ENCODE measurements at regions not wholly inside any gene's neighbourhood (a gene's known extent, or its start where the extent isn't known, plus 50 kb on each side); places are given as distances from the start of the nearest gene placed in this dataset.

DNA sequence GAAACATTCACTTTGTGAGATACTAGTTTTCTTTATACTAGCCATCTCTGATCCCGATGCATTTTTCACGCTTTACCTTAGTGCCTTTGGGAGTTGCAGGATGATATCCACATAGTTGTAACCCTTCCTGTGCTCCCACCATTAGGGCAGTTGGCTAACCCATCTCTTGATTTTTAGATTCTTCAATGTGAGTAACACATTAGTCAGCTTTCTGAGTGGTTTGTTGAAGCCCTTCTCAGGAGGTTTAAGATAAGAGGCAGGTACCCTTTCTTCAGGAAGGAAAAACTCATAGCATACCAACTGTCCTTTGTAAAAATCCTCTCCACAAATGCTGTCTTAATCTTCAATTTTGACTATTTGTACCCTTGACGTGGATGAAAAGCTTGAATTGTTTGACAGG lies 392.3 kb downstream of the DMAC1 start:
- ChIA-PET CTCF (no interaction called here), POLR2A (no interaction called here)

DNA sequence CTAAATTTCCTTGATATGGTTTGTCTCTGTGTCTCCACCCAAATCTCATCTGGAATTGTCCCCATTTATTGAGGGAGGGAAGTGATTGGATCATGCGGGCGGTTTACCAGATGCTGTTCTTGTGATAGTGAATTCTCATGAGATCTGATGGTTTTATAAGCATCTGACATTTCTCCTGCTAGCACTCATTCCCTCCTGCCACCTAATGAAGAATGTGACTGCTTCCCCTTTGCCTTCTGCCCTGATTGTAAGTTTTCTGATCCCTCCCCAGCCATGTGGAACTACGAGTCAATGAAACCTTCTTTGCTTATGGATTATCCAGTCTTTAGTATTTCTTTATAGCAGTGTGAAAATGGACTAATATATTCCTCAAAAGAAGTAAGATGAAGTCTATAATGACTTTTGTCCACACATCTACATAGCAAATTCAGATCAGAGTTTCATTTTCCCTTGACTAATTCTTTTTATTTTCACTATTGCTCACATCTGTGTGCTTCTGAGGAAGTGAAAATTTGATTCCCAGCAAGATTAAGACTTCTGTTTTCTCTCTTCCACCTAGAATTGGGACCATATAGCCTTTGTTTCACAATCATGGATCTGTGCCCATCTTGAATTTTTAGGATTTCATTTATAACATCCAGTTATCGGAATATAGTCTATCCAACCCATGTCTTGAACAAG lies 393.5 kb downstream of the DMAC1 start:
- POLR2A ChIA-PET: no interaction called here

DNA sequence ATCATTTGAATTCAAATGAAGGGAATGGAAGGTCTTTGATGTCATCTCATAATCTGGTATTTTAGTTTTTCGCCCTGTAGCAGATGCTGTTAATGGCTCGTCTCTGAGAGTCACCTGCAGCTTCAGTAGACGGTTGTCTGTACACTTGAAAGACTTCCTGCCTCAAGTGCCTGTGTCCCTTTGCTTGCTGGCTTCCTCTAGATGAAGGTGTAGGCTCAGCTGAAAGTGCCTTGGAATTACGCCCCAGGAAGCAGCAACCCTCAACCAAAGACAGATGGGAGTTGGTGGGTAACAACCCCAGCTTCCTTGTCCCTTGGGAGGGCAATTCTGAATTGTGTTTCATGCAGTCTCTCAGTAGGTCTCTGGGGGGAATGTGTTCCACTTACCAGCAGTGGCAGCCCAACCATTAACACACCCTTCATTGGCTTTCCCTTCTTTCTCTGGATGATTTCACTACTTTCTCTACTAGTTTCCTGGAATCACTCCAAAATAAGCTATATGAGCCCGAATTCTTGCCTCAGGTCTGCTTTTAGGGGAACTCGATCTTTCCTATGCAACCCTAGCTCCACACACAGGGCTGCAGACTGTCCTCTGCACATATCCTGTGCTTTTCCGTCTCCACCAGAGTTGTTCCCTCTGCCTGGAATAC lies 395.6 kb downstream of the DMAC1 start:
- POLR2A ChIA-PET: interaction anchor here (0.6 kb wide), 1 partner anchor 257 kb away, joined by 3 read pairs; no protein-coding TSS in a partner anchor
- CTCF ChIA-PET: no interaction called here

More for the DNA sequence above, 393.5 kb downstream of the DMAC1 start:
- CTCF ChIA-PET: no interaction called here

DNA sequence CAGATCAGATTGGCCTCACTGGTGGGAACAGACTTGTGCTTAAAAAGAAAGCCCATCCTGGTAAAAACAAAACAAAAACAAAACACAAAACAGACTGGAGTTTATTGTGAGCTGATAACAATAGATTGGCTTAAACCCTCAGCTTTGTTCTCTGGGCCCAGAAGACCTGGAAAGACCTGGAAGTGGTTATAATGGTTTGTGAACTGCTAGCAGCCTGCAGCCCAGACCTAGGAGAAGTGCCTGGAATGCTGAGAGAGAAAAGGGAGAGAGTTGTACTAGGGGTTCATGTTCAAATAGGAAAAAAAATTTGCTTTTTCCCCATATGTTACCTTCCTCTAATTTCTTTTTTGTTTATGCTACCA lies 396.6 kb downstream of the DMAC1 start:
- POLR2A ChIA-PET: no interaction called here
- CTCF ChIA-PET: interaction anchor here (1.0 kb wide), 1 partner anchor 167 kb away, joined by 3 read pairs; no protein-coding TSS in a partner anchor

DNA sequence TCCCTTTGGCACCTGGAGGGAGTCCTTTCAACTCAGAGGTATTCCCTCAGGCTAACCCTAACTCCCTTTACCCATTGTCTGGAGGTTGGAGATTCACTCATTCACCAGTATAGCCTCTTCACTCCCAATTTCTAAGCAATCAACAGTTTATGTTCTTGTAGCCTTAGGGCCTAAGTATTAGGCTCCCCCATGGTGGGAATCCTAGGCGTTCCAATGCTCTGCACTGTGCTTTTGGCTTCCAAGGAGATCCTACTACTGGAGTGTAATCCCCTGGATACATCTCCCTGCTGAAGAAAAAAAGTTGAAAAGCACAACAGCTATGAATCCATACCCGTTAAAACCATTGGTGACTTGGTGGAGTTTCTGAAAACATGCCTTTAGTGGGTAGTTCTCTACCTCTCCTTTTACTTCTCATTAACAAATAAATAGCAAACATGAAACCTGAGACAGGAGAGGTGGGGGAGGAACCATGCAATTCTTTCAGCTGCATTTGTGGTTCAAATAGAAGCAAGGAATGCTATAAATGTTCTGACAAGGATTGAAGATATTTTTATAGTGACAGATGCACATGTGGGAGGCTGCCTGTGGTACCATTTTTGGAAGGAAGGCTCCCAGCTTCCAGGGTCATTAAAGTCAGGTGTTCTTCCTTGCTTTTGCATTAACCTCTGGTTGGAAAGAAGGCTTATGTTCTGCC lies 397.1 kb downstream of the DMAC1 start:
- CTCF ChIA-PET: interaction anchor here (0.7 to 1.0 kb wide), 2 partner anchors 168 to 1493 kb away, joined by 3 read pairs; no protein-coding TSS in a partner anchor
- POLR2A ChIA-PET: no interaction called here

DNA sequence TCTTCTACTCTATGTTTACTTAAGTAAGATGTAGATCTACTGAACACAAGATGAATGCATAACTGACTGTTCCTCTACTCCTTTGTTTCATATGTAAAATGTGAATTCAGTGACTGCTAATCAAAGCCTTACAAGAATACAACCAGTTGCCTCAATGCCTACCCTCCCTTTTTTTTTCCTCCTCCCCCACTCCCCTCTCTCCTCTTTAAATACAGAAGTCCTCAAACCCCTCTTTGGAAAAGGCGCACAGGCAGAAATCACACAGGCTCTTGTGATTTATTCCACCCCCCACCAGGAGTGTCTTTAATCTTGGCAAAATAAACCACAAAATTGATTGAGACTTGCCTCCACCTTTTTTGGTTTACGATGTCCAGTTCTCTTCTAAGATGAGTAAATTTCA lies 398.5 kb downstream of the DMAC1 start:
- POLR2A ChIA-PET: no interaction called here
- CTCF ChIA-PET: no interaction called here

DNA sequence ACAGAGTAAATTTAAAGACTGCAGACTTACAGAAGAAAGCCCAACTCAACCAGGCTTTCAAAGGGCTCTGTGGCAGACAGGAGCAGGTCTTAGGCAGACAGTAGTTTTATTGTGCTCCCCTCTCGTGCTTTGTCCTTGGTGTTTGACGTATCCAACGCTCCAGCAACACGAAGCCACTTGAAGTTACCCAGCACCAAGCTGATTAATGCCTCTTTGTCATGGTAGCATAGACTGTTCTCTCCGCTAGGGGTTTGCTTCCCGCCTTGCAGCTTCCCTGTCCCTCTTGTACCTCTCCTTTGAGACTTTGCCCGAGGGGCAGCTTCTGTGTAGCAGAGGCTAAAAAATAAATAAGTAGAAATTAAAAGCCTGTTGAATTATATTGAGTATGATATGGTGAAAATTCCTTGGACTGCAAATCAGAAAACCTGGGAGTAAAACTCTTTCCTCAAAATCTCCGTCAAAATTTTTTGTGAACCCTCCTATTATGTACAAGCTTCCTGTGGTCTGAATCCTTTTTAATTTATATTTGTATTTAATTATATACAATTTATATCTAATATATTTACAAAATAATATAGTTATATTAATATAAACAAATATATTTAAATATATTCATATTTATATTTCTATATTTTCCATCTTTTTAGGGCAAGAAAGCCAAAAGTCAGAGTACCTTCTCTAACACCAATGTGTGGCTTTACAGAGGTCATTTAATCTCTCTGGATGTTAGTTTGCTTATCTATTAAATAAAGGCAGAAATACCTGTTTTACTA lies 405.4 kb downstream of the DMAC1 start:
- CTCF ChIA-PET: no interaction called here
- POLR2A ChIA-PET: no interaction called here

DNA sequence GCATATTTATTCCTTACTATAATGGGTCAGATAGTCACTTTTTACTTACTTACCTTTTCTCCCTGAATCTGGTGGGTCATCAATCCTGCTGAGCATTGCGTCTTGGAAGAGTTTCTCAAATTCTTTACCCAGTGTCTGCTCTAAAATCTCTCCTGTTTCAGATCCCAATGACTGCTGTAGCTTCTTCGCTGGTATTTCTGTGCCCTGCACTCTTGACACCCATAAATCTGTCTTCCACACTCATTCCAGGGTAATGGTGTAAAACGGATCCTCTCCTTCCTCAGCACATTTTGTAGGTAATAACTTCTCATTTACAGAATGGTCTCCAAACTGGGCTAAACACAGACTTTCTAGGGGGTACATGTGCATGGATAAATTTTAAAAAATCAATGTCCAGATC lies 407.4 kb downstream of the DMAC1 start:
- ChIA-PET POLR2A (no interaction called here), CTCF (no interaction called here)

DNA sequence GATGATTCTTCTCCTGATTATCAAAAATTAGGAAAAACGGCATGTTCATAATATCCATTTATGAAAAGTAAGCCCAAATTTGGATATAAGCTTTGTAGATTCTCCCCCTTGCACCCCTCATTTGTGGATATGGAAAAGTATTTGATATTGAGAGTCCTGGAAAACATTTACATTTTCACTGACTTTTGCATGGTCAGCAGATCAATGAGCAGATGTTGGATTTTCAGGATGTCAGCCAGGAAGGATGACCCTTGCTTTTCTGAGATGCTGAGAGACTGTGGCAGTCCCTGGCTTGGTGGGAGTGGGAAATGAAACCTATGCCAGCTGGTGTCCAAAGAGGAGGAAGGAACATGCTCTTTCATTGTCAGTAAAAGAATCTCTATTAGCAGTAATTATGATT lies 410.8 kb downstream of the DMAC1 start:
- ChIA-PET CTCF (no interaction called here), POLR2A (no interaction called here)

DNA sequence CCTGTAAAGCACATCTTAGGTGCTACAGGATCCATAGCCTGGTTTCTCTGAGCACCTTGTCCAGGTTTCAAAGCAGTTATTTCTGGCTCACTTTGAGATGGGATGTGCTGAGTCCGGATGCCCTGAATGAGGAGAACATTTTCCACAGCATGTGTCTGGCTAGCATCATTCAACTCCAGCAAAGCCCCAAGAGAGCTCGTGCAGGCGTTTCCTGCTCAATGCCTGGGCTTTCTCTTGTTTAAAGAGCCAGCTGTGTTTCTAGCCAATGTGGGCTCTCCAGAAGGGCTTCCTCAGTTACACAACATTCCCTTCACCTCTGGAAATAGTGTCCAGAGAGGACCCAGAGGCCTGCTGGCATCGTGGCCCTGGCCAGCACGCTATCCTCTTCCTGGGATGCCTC lies 411.7 kb downstream of the DMAC1 start:
- ChIA-PET POLR2A (no interaction called here), CTCF (no interaction called here)

DNA sequence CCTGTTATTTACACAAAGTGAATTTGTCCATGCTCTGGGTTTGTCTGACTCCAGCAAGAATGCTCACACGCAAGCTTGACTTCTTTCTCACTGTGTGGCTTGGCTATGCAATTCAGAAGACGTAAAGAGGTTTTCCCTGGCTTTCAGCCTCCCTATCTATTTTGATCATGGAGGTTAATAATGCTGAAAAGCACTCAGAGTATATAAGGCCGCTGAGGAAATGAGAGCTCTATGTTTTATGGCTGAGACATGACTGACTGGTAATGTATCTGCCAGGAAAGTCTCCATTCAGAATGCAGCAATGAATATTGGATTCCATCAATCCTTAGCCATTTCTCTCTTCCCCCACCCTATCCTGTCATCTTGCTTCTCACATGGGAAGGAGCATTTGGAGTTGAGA lies 417.3 kb downstream of the DMAC1 start:
- ChIA-PET POLR2A (no interaction called here), CTCF (no interaction called here)

DNA sequence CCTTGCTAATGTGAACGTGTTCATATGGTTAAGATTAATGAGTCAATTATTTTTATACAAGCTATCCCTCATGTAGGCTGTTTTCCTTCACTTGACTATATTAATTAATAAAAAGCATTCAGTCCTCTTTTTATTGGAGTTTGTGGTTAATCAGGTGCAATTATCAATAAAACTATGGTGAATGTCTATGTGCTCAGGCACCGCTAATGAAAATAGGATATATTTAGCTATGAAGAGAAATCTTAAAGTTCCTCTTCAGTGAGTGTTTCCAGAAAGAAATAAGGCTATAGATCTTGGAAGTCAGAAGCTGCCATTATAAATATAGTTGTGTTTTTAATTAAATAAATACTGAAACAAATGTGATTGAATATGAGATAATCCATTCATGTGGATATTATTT lies 422.1 kb downstream of the DMAC1 start:
- POLR2A ChIA-PET: no interaction called here
- CTCF ChIA-PET: no interaction called here

DNA sequence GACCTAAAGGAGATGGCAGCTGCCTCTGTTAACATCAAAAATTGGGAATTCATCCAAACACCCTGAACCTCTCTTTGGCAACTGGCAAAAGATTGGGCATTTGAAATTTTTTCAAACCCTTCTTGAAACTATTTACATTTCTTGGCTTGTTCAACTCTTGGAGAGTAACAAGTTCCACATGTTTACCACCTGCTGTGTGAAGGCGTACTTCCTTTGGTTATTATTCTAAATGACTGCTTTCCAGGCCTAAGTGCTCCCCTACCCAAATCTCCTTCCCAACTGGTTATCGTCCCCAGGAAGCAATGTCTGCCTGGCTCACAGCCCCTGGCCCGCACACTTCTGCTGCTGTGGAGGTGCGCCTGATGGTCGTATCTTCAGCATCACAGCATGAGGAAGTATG lies 422.7 kb downstream of the DMAC1 start:
- CTCF ChIA-PET: no interaction called here
- POLR2A ChIA-PET: no interaction called here

DNA sequence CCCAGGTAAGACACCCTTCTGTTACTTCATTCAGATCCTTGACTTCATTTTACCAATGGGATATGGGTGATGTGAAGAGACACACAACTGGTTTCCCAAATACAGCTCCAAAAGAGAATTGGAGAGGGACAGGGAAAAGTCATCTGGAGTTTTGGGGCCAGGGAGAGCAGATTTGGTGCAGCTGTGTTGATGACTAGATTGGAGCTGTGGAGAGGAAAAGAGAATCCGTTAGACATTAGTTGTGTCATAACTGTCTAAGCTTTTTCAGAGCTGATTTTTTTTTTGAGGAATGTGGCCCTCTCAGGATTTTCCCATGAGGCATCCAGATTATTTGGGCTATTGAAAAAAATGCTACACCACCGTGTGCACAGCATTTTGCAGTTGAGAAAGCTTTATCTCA lies 423.4 kb downstream of the DMAC1 start:
- POLR2A ChIA-PET: no interaction called here
- CTCF ChIA-PET: no interaction called here

DNA sequence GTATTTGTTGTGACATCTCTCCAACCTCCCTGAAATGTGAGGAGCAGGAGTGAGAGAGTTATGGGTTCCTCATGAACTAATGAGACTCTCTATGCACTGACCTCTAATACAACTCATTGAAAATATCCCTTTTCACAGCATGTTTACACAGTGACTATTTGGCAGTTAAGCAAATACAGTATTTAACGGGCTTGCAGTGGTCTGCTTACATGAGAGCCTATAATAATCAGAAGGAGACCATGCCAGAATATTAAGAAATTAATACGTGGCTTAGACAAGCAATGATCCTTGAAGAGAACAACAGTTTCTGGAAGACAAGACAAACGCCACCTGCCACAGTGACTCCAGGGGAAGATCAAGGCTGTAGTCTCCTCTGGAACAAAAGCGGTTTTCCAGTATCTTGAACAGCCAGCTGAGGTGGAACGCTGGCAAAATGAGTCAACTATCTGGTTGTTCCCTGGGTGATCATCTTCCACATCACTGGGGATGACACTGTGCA lies 424.5 kb downstream of the DMAC1 start:
- CTCF ChIA-PET: no interaction called here
- POLR2A ChIA-PET: no interaction called here

DNA sequence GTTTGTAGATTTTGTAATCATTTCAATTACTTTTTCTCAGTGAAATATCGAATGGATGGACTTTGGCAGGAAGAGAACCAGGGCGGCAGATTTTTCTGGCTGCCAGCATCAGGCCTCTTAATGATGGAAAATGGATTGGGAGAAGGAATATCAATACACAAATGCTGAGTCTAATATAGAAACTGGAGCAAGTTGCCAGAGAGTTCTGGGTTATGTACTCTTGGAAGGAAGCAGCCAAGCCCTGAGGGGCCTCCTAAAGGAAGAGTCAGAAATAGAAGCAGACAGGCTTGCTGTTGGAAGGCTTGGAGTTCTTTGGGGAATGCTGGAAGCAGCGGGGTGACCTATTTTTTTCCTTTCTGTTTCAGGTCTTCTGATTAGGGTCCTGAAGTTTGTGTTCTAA lies 428.6 kb downstream of the DMAC1 start:
- ChIA-PET POLR2A (no interaction called here), CTCF (no interaction called here)

DNA sequence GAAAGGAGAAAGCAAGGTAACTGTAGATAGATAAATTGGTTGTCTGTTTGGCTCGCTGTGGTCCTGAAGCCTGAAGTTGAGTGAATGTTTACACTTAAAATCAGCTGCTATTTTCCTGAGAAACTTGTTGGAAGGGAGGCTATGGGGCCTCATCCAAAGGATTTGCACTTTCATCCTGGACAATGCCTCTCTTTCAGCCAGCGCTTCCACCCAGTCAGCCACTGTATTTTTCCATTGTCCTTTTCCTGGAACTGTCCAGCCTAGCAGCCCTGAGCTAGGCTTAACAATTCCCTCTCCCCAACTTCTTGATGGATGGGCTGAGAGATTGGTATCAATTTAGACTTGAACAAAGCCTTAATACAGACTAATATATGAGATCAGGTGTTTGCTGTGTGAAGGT lies 429.2 kb downstream of the DMAC1 start:
- POLR2A ChIA-PET: no interaction called here
- CTCF ChIA-PET: no interaction called here

DNA sequence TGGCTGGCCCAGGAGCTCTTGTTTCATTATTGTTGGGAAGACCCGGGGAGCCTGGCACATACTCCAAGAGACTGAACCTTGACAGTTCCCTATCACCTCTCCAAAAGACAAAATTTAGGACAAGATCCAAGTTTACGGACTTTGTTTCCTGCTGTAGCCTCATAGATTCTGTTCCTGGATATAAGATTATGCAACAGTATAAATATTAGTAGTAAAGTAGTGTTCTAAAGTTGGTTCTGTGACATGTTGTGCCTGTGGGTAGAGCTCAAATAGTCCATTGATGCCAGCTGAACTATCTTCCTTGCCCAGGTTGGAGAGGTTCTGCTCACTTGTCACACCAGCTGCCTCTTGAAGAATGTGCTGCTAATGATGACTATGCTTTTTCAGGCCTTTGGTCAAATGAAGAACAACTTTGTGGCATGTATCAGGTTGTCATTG lies 430.2 kb downstream of the DMAC1 start:
- POLR2A ChIA-PET: no interaction called here

DNA sequence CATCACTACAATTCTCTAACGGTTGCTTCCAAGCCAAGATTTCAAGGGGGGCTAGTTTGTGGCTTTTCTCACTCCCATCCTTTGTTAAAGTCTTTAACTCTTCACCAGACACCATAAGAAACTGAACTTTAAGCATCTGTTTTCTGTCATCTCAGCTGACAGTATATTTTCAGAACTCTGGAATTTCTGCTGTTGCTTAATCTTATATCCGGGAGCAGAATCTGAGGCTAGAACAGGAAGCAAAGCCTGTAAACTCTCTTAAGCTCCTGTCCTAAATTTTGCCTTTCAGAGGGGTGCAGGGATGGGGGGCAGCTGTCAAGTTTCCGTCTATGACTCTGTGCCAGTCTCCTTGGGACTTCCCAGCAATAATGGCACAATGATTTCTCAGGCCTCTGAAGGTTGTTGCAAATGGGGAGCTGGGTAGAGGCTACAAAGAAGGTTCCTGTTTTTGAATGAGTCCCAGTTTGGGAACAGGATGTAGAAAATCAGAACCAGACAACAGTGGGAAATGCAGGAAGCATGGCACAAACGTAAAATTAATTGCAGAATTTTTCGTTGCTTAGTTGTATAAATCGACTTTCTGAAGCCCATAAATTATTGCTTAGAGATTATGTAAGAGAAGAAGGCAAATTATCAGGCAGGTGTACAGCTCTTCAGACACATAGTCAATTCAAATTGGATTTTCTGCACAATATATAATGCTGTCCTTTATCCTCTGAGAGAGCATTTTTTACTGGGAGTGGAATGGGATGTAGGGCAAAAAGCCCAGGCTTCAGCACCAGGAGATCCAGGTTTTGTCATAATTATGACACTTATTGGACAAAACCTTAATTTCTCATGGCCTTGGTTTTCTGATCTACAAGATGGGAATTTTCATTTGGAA lies 430.9 kb downstream of the DMAC1 start:
- POLR2A ChIA-PET: no interaction called here

More for the DNA sequence above, 430.2 kb downstream of the DMAC1 start:
- CTCF ChIA-PET: no interaction called here

DNA sequence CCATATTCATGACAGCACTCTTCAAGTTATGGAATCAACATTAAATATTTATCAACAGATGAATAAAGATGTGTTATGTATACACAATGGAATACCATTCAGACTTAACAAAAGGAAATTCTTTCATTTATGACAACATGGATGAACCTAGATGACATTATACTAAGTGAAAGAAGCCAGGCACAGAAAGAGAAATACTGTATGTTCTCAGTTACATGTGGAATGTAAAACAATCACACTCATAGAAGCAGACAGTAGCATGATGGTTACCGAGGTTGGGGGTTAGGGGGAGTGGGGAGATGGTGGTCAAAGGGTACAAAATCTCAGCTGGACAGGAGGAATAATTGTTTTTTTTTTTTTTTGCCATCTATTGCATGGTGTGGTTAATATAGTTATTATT lies 431.9 kb downstream of the DMAC1 start:
- ChIA-PET CTCF (no interaction called here), POLR2A (no interaction called here)

More for the DNA sequence above, 430.9 kb downstream of the DMAC1 start:
- CTCF ChIA-PET: no interaction called here
